ENCODE measurements at regions not wholly inside any gene's neighbourhood (a gene's known extent, or its start where the extent isn't known, plus 50 kb on each side); places are given as distances from the start of the nearest gene placed in this dataset.
A peak's percentile ranks its signal among the peaks of the same experiment; 100 is the strongest.

GRCh38 chr1:30400507-30400906, 322.9 kb downstream of the MATN1 start:
- DNase-seq, result no peak

GRCh38 chr1:30399026-30399425, 324.4 kb downstream of the MATN1 start:
- DNase-seq, result no peak

- DNase-seq, result no peak
Observed at GRCh38 chr1:30397576-30397975, 325.8 kb downstream of the MATN1 start.

- no peak for DNase-seq
Observed at GRCh38 chr1:30395631-30396030, 327.8 kb downstream of the MATN1 start.

- no peak for DNase-seq
Observed at GRCh38 chr1:30388386-30388785, 335.0 kb downstream of the MATN1 start.

GRCh38 chr1:30386156-30386926, 337.0 kb downstream of the MATN1 start:
- DNase-seq, result no peak

GRCh38 chr1:30385246-30385995, 338.0 kb downstream of the MATN1 start:
- no peak for DNase-seq

- DNase-seq, result no peak
Observed at GRCh38 chr1:30384286-30385245, 338.8 kb downstream of the MATN1 start.

GRCh38 chr1:30383221-30383711, 340.1 kb downstream of the MATN1 start:
- DNase-seq, result no peak

GRCh38 chr1:30382496-30382895, 340.9 kb downstream of the MATN1 start:
- no peak for DNase-seq

GRCh38 chr1:30381671-30382365, 341.6 kb downstream of the MATN1 start:
- no peak for DNase-seq

- no peak for DNase-seq
Observed at GRCh38 chr1:30381266-30381665, 342.1 kb downstream of the MATN1 start.

- no peak for DNase-seq
Observed at GRCh38 chr1:30380625-30380984, 342.8 kb downstream of the MATN1 start.

GRCh38 chr1:30379684-30380624, 343.4 kb downstream of the MATN1 start:
- DNase-seq, result peak; percentile 36

GRCh38 chr1:30378991-30379581, 344.3 kb downstream of the MATN1 start:
- no peak for DNase-seq

- DNase-seq, result no peak
Observed at GRCh38 chr1:30378003-30378596, 345.3 kb downstream of the MATN1 start.

- DNase-seq, result no peak
Observed at GRCh38 chr1:30377230-30378002, 346.0 kb downstream of the MATN1 start.

GRCh38 chr1:30376054-30376697, 347.2 kb downstream of the MATN1 start:
- DNase-seq, result no peak

- no peak for DNase-seq
Observed at GRCh38 chr1:30375156-30375555, 348.2 kb downstream of the MATN1 start.

All from GDM1 (cell line).